GM18517 (cell line): ENCODE measurements at regions not wholly inside any gene's neighbourhood (a gene's known extent, or its start where the extent isn't known, plus 50 kb on each side); places are given as distances from the start of the nearest gene placed in this dataset.

ENCODE experiments used
- ATAC-seq: cut with Tn5 transposase; IDR thresholded peaks from one replicate; pipeline ENCODE4 v1.9.1; 2021; ENCODE audit warnings: mild to moderate bottlenecking, moderate library complexity; ENCODE audit not compliant: unreplicated experiment

GRCh38 chr14:101705733-101706508 is 55.6 kb upstream of the PPP2R5C start:
- no peak for ATAC-seq

GRCh38 chr14:101706509-101707067 is 54.9 kb upstream of the PPP2R5C start:
- no peak for ATAC-seq

GRCh38 chr14:101707068-101707842 is 54.3 kb upstream of the PPP2R5C start:
- peak; percentile 57 for ATAC-seq

- ATAC-seq = no peak
Observed at GRCh38 chr14:101707863-101708620, 53.5 kb upstream of the PPP2R5C start.

GRCh38 chr14:101708853-101709532 is 52.5 kb upstream of the PPP2R5C start:
- ATAC-seq = no peak

GRCh38 chr14:101709533-101709881 is 52.0 kb upstream of the PPP2R5C start:
- no peak for ATAC-seq

GRCh38 chr14:101709962-101710931 is 51.3 kb upstream of the PPP2R5C start:
- ATAC-seq = no peak

- ATAC-seq = no peak
Observed at GRCh38 chr14:101711041-101711856, 50.3 kb upstream of the PPP2R5C start.
